Right atrium auricular region (tissue), 2 donors: ENCODE measurements at regions not wholly inside any gene's neighbourhood (a gene's known extent, or its start where the extent isn't known, plus 50 kb on each side); places are given as distances from the start of the nearest gene placed in this dataset.
"Not testable (repeated sequence)": the region's sequence is repeated elsewhere in the genome, so short reads cannot be mapped to it uniquely, and the experiment has no call there.

Experiments used
- DNase-seq: peaks from one replicate; pipeline ENCODE4 v3.0.0-alpha.2; 2019; ENCODE audit warnings: low spot score
- H3K27ac ChIP-seq, 2 donors: fragments of 200-600 bp; sonication (generic); 1 replicate in 1 of 2; 2 replicates in 1 of 2; pipeline ENCODE4 v1.5.1; 2016 to 2019
- H3K27me3 ChIP-seq, 2 donors: fragments of 200-600 bp; sonication (generic); one replicate each; pipeline versions ENCODE4 v1.5.1 to v1.6.0; 2017 to 2019
- H3K36me3 ChIP-seq: fragments of 200-600 bp; sonication (generic); one replicate; pipeline ENCODE4 v1.5.1; 2016
- H3K4me1 ChIP-seq, 2 donors: fragments of 200-600 bp; sonication (generic); one replicate each; pipeline versions ENCODE4 v1.5.1 to v1.6.0; 2017 to 2019
- H3K4me3 ChIP-seq, 2 donors: fragments of 200-600 bp; sonication (generic); 1 replicate in 1 of 2; 2 replicates in 1 of 2; pipeline ENCODE4 v1.5.1; 2017 to 2019; ENCODE audit warnings: mild to moderate bottlenecking in 1 of 2, moderate library complexity in 1 of 2
- H3K9me3 ChIP-seq, 2 donors: fragments of 200-600 bp; sonication (generic); one replicate each; pipeline ENCODE4 v1.5.1; 2019
- TF ChIP-seq, protein P1 (sequence below), 2 donors: fragments of 200-600 bp; sonication (generic); IDR thresholded peaks; one replicate each; pipeline ENCODE4 v1.5.1; 2019; ENCODE audit warnings: antibody characterized with exemption in 2 of 2

DNA sequence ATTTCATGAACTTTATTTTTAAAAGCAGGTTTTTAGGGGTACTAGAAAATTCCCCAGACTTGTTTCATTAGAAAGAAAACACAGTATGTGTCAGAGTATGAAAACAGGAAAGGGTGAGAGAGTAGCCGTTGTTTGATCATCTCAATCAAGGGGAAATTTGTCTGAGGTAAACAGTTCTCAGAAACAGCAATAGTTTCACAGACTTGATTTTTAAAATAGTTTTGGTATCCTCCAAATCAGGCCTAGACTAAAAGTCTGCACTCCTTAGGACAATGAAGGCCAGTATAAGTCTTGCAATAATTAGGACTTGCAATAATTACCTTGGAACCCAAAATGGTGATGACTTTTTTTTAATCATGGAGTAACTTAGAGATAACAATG is 176.6 kb upstream of the TAB2 start:
- Histone ChIP-seq H3K27ac (no peak overlapping the region), H3K9me3 (no peaks in the 10 kb centered on the region), H3K27me3 (no peaks in the 10 kb centered on the region), H3K36me3 (no peaks in the 10 kb centered on the region), H3K4me1 (no peaks in the 10 kb centered on the region), H3K4me3 (no peak overlapping the region)
- TF ChIP-seq, protein P1, sequence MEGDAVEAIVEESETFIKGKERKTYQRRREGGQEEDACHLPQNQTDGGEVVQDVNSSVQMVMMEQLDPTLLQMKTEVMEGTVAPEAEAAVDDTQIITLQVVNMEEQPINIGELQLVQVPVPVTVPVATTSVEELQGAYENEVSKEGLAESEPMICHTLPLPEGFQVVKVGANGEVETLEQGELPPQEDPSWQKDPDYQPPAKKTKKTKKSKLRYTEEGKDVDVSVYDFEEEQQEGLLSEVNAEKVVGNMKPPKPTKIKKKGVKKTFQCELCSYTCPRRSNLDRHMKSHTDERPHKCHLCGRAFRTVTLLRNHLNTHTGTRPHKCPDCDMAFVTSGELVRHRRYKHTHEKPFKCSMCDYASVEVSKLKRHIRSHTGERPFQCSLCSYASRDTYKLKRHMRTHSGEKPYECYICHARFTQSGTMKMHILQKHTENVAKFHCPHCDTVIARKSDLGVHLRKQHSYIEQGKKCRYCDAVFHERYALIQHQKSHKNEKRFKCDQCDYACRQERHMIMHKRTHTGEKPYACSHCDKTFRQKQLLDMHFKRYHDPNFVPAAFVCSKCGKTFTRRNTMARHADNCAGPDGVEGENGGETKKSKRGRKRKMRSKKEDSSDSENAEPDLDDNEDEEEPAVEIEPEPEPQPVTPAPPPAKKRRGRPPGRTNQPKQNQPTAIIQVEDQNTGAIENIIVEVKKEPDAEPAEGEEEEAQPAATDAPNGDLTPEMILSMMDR (IDR thresholded peaks at IDR 0.05) = no peak
- DNase-seq = no peak

DNA sequence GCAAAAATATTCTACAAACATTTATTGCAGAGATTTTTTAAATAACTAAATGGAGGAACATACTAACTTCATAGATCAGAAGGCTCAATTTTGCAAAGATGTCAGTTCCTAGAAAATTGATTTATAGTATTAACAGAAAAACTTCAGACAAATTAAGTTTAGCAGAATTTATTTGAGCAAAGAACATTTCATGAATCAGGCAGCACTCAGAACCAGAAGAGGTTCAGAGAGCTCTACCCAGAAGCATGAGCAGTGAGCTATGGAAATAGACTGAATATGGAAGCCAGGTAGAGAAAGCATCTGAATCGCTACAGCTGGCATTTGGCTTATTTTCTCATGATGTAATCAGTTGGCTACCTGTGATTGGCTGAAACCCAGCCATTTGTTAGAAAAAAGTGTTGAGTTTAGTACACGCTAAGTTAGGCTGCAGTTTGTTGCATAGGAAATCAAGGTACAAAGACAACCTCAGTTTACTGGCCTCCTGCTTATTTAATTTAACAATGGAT is 174.5 kb upstream of the TAB2 start:
- H3K4me1 ChIP-seq = no peaks in the 10 kb centered on the region
- DNase-seq = no peak
- no peaks in the 10 kb centered on the region for H3K9me3 ChIP-seq
- H3K4me3 ChIP-seq = no peak overlapping the region
- no peak overlapping the region for H3K27ac ChIP-seq
- H3K36me3 ChIP-seq = no peaks in the 10 kb centered on the region
- TF ChIP-seq, protein P1 (IDR thresholded peaks at IDR 0.05) = no peak
- no peaks in the 10 kb centered on the region for H3K27me3 ChIP-seq

DNA sequence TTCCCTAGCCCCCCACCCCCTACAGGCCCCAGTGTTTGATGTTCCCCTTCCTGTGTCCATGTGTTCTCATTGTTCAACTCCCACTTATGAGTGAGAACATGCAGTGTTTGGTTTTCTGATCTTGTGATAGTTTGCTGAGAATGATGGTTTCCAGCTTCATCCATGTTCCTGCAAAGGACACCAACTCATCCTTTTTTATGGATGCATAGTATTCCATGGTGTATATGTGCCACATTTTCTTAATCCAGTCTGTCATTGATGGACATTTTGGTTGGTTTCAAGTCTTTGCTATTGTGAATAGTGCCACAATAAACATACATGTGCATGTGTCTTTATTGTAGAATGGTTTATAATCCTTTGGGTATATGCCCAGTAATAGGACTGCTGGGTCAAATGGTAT is 171.7 kb upstream of the TAB2 start:
- H3K27me3 ChIP-seq, DNase-seq, H3K4me3 ChIP-seq, H3K36me3 ChIP-seq, H3K27ac ChIP-seq, H3K9me3 ChIP-seq, H3K4me1 ChIP-seq: not testable (repeated sequence)

DNA sequence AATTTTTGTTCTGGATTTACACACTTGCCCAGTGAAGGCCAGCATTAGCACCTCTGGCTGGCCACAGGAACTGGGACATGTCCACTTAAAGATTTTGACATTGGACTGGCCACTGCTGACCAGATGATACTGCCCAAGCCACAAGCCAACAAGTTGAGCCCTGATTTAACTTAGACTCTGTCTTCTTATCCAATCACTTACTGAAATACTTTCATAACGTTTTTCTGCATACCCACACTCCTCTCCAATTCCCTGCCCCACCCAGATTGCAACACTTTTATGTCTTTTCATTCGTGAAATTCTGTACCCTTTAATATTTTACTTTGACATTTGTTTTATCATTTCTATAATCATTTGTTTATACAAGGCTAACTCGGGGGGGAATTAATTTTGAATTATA is 170.3 kb upstream of the TAB2 start:
- Histone ChIP-seq H3K4me1 (no peaks in the 10 kb centered on the region), H3K27ac (no peak overlapping the region), H3K36me3 (no peaks in the 10 kb centered on the region), H3K9me3 (no peaks in the 10 kb centered on the region), H3K27me3 (no peaks in the 10 kb centered on the region), H3K4me3 (no peak overlapping the region)
- TF ChIP-seq, protein P1 (IDR thresholded peaks at IDR 0.05) = no peak
- DNase-seq = no peak

DNA sequence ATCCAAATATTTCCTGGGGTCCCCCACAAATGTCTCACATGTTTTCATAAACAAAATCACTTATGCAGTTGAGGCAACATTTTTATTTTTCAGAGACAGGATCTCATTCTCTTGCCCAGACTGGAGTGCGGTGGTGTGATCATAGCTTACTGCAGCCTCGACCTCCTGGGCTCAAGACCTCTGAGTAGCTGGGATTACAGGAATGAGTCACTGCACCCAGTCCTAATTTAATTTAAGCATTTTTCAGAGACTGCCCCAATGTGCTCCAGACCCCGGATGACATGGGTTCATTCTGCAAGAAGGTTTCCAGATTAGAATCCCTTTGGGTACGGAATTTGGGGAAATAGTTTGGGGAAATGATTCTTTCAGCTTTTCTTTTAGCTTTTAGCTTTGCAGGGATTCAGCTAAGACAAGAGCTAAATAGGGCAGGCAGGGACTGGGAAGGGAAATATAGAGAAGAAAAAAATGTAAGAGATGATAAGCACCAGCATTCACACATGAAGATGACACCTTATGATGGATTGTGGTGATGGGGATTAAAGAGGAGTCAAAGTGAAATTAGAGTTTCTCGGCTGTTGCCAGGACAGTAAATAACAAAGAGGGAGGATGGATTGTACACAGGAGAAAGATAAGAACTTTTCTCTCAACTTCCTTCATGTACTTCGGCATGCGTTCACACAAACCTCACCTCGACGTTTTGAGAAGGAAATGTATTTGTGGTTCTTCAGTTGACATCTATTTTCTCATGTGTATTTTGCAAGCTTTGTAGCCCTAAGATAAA is 169.4 kb upstream of the TAB2 start:
- no peak for DNase-seq
- Histone ChIP-seq H3K9me3 (no peaks in the 10 kb centered on the region), H3K27ac (no peak overlapping the region), H3K27me3 (no peaks in the 10 kb centered on the region), H3K4me3 (no peak overlapping the region), H3K4me1 (no peaks in the 10 kb centered on the region), H3K36me3 (no peaks in the 10 kb centered on the region)
- TF ChIP-seq, protein P1 (IDR thresholded peaks at IDR 0.05) = no peak

DNA sequence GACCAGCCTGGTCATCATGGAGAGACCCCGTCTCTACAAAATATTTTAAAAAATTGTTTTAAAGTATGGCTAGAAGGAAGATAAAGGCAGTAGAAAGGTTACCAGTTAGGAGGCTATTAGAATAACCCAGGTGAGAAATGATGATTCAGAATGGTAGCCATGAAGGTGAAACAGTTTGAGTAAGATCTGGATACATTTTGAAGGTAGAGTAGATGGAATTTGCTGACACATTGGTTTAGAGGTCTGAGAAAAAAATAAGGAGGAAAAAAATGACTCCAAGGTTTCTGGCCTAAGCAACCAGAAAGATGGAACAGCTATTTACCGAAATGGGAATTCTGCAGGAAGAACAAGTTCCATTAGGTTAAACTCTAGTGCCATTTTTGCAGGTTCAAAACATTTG is 167.9 kb upstream of the TAB2 start:
- Histone ChIP-seq H3K36me3 (no peaks in the 10 kb centered on the region), H3K9me3 (no peaks in the 10 kb centered on the region), H3K4me3 (no peak overlapping the region), H3K27me3 (no peaks in the 10 kb centered on the region), H3K4me1 (no peaks in the 10 kb centered on the region), H3K27ac (no peak overlapping the region)
- TF ChIP-seq, protein P1 (IDR thresholded peaks at IDR 0.05) = no peak
- no peak for DNase-seq
